ENCODE measurements at regions not wholly inside any gene's neighbourhood (a gene's known extent, or its start where the extent isn't known, plus 50 kb on each side); places are given as distances from the start of the nearest gene placed in this dataset.
A peak's percentile ranks its signal among the peaks of the same experiment; 100 is the strongest.

GRCh38 chr1:56423716-56424115 lies 155.6 kb downstream of the PLPP3 start:
- TF ChIP-seq EZH2phosphoT487 (IDR thresholded peaks at IDR 0.05; ENCODE audit: borderline replicate concordance, low read length) = no peak
- intact Hi-C loops (cut with micrococcal nuclease) = no loop called here
- no peak for DNase-seq
- peaks cover 9% of the 10 kb centered on the region for H3K4me1 ChIP-seq (ENCODE audit: insufficient read depth, low read length)
- H3K79me2 ChIP-seq (ENCODE audit: low read length) = no peaks in the 10 kb centered on the region
- H3K27me3 ChIP-seq (ENCODE audit: low read length) = no peaks in the 10 kb centered on the region
- H4K20me1 ChIP-seq (ENCODE audit: low read length) = no peaks in the 10 kb centered on the region
- H2AFZ ChIP-seq (ENCODE audit: low read length) = no peak overlapping the region
- no peak for ATAC-seq
- no peak overlapping the region for H3K4me2 ChIP-seq (ENCODE audit: low read length)
- BruUV-seq (replicated peaks) = no TSS peak
- H3K36me3 ChIP-seq (ENCODE audit: low read depth, low read length) = no peaks in the 10 kb centered on the region
- CTCF ChIA-PET = no interaction called here
- no peaks in the 10 kb centered on the region for H3F3A ChIP-seq (ENCODE audit: low read length, unreplicated experiment)
- no peak overlapping the region for H3K27ac ChIP-seq (ENCODE audit: low read length)
- POLR2A ChIA-PET (ENCODE audit: unreplicated experiment) = no interaction called here
- no peak overlapping the region for H3K4me3 ChIP-seq (ENCODE audit: low read length)
- H3K9me2 ChIP-seq (replicated peaks; ENCODE audit: low read length) = no peaks in the 10 kb centered on the region
- H3K9me3 ChIP-seq (ENCODE audit: low read length) = no peaks in the 10 kb centered on the region
- H3K9ac ChIP-seq (ENCODE audit: low read length) = no peak overlapping the region

- CTCF ChIA-PET = no interaction called here
- no peak overlapping the region for H2AFZ ChIP-seq (ENCODE audit: low read length)
Observed at GRCh38 chr1:56418151-56418631, 161.2 kb downstream of the PLPP3 start.

DNA sequence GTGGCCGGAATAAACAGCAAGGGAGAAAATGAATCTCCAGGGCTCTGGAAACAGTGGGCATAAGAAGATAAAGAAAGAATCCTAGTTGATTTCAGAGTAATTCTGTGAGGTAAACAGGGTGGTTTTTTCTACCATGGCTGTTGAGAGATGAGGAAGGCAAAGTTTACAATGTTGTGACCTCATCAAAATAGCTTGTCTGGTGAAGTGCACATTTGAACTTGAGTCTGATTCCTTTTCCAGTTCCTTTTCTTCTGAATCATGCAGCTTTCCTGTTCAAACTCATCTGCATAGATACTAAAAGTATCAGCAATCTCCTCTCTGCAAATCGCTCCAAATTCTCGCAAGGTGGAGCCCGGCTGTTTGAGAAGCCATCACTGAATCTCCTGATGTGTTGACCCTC lies 161.7 kb downstream of the PLPP3 start:
- DNase-seq (peak; percentile 18), ATAC-seq (no peak)
- BruUV-seq (replicated peaks) = no TSS peak
- Histone ChIP-seq H3K9me3 (ENCODE audit: low read length) (no peaks in the 10 kb centered on the region), H3K9me2 (replicated peaks; ENCODE audit: low read length) (no peaks in the 10 kb centered on the region), H2AFZ (ENCODE audit: low read length) (no peak overlapping the region), H3K4me3 (ENCODE audit: low read length) (no peak overlapping the region), H4K20me1 (ENCODE audit: low read length) (no peaks in the 10 kb centered on the region), H3K4me1 (ENCODE audit: insufficient read depth, low read length) (peaks cover 34% of the 10 kb centered on the region), H3F3A (ENCODE audit: low read length, unreplicated experiment) (no peaks in the 10 kb centered on the region), H3K4me2 (ENCODE audit: low read length) (no peak overlapping the region), H3K79me2 (ENCODE audit: low read length) (no peaks in the 10 kb centered on the region), H3K27me3 (ENCODE audit: low read length) (no peaks in the 10 kb centered on the region), H3K36me3 (ENCODE audit: low read depth, low read length) (no peaks in the 10 kb centered on the region), H3K9ac (ENCODE audit: low read length) (no peak overlapping the region), H3K27ac (ENCODE audit: low read length) (no peak overlapping the region)
- TF ChIP-seq EZH2 (IDR thresholded peaks at IDR 0.05; ENCODE audit: low read length, unreplicated experiment) = no peak
- TF ChIP-seq, protein P1, sequence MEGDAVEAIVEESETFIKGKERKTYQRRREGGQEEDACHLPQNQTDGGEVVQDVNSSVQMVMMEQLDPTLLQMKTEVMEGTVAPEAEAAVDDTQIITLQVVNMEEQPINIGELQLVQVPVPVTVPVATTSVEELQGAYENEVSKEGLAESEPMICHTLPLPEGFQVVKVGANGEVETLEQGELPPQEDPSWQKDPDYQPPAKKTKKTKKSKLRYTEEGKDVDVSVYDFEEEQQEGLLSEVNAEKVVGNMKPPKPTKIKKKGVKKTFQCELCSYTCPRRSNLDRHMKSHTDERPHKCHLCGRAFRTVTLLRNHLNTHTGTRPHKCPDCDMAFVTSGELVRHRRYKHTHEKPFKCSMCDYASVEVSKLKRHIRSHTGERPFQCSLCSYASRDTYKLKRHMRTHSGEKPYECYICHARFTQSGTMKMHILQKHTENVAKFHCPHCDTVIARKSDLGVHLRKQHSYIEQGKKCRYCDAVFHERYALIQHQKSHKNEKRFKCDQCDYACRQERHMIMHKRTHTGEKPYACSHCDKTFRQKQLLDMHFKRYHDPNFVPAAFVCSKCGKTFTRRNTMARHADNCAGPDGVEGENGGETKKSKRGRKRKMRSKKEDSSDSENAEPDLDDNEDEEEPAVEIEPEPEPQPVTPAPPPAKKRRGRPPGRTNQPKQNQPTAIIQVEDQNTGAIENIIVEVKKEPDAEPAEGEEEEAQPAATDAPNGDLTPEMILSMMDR (conservative IDR thresholded peaks at IDR 0.05; ENCODE audit: low read depth, low read length) = no peak
- no peak for TF ChIP-seq EZH2phosphoT487 (IDR thresholded peaks at IDR 0.05; ENCODE audit: borderline replicate concordance, low read length)
- CTCF ChIA-PET = no interaction called here
- POLR2A ChIA-PET (ENCODE audit: unreplicated experiment) = no interaction called here
- intact Hi-C loops (cut with micrococcal nuclease) = no loop called here

More at GRCh38 chr1:56418151-56418631, 161.2 kb downstream of the PLPP3 start:
- no peak for TF ChIP-seq EZH2 (IDR thresholded peaks at IDR 0.05; ENCODE audit: low read length, unreplicated experiment)
- TF ChIP-seq EZH2phosphoT487 (IDR thresholded peaks at IDR 0.05; ENCODE audit: borderline replicate concordance, low read length) = no peak
- TF ChIP-seq, protein P1 (conservative IDR thresholded peaks at IDR 0.05; ENCODE audit: low read depth, low read length) = no peak
- POLR2A ChIA-PET (ENCODE audit: unreplicated experiment) = no interaction called here
- Histone ChIP-seq H3K36me3 (ENCODE audit: low read depth, low read length) (no peaks in the 10 kb centered on the region), H4K20me1 (ENCODE audit: low read length) (no peaks in the 10 kb centered on the region), H3F3A (ENCODE audit: low read length, unreplicated experiment) (no peaks in the 10 kb centered on the region), H3K9me3 (ENCODE audit: low read length) (no peaks in the 10 kb centered on the region), H3K27me3 (ENCODE audit: low read length) (no peaks in the 10 kb centered on the region), H3K27ac (ENCODE audit: low read length) (no peak overlapping the region), H3K79me2 (ENCODE audit: low read length) (no peaks in the 10 kb centered on the region), H3K9me2 (replicated peaks; ENCODE audit: low read length) (no peaks in the 10 kb centered on the region), H3K4me2 (ENCODE audit: low read length) (no peak overlapping the region), H3K9ac (ENCODE audit: low read length) (no peak overlapping the region), H3K4me1 (ENCODE audit: insufficient read depth, low read length) (peaks cover 34% of the 10 kb centered on the region), H3K4me3 (ENCODE audit: low read length) (no peak overlapping the region)
- ATAC-seq = no peak
- intact Hi-C loops (cut with micrococcal nuclease) = no loop called here
- DNase-seq = no peak
- BruUV-seq (replicated peaks) = no TSS peak
